ENCODE measurements at regions not wholly inside any gene's neighbourhood (a gene's known extent, or its start where the extent isn't known, plus 50 kb on each side); places are given as distances from the start of the nearest gene placed in this dataset.
A peak's percentile ranks its signal among the peaks of the same experiment; 100 is the strongest.
"Not testable (repeated sequence)": the region's sequence is repeated elsewhere in the genome, so short reads cannot be mapped to it uniquely, and the experiment has no call there.

GRCh38 chr7:55702831-55703230 lies 130.5 kb upstream of the VOPP1 start:
- DNase-seq (ENCODE audit: low spot score), result not testable (repeated sequence)

- DNase-seq (ENCODE audit: low spot score), result not testable (repeated sequence)
Measured at GRCh38 chr7:55699450-55699842, 127.1 kb upstream of the VOPP1 start.

GRCh38 chr7:55698607-55699449 lies 126.5 kb upstream of the VOPP1 start:
- not testable (repeated sequence) for DNase-seq (ENCODE audit: low spot score)

GRCh38 chr7:55695893-55696701 lies 123.8 kb upstream of the VOPP1 start:
- DNase-seq (ENCODE audit: low spot score), result not testable (repeated sequence)

- DNase-seq (ENCODE audit: low spot score), result not testable (repeated sequence)
Measured at GRCh38 chr7:55694484-55694883, 122.2 kb upstream of the VOPP1 start.

GRCh38 chr7:55688684-55689681 lies 116.7 kb upstream of the VOPP1 start:
- DNase-seq (ENCODE audit: low spot score), result not testable (repeated sequence)

- DNase-seq (ENCODE audit: low spot score), result not testable (repeated sequence)
Measured at GRCh38 chr7:55688261-55688660, 116.0 kb upstream of the VOPP1 start.

GRCh38 chr7:55687252-55687651 lies 115.0 kb upstream of the VOPP1 start:
- not testable (repeated sequence) for DNase-seq (ENCODE audit: low spot score)

GRCh38 chr7:55686771-55687170 lies 114.5 kb upstream of the VOPP1 start:
- DNase-seq (ENCODE audit: low spot score), result not testable (repeated sequence)

- DNase-seq (ENCODE audit: low spot score), result not testable (repeated sequence)
Measured at GRCh38 chr7:55683501-55683900, 111.2 kb upstream of the VOPP1 start.

GRCh38 chr7:55675589-55675988 lies 103.3 kb upstream of the VOPP1 start:
- not testable (repeated sequence) for DNase-seq (ENCODE audit: low spot score)

GRCh38 chr7:55673525-55673924 lies 101.2 kb upstream of the VOPP1 start:
- DNase-seq (ENCODE audit: low spot score), result not testable (repeated sequence)

- not testable (repeated sequence) for DNase-seq (ENCODE audit: low spot score)
Measured at GRCh38 chr7:55672084-55672483, 99.8 kb upstream of the VOPP1 start.

GRCh38 chr7:55657654-55658053 lies 85.4 kb upstream of the VOPP1 start:
- DNase-seq (ENCODE audit: low spot score), result no peak

GRCh38 chr7:55651057-55651456 lies 78.8 kb upstream of the VOPP1 start:
- no peak for DNase-seq (ENCODE audit: low spot score)

GRCh38 chr7:55649238-55649637 lies 76.9 kb upstream of the VOPP1 start:
- no peak for DNase-seq (ENCODE audit: low spot score)

- no peak for DNase-seq (ENCODE audit: low spot score)
Measured at GRCh38 chr7:55644567-55644966, 72.3 kb upstream of the VOPP1 start.

- no peak for DNase-seq (ENCODE audit: low spot score)
Measured at GRCh38 chr7:55642266-55642665, 70.0 kb upstream of the VOPP1 start.

- DNase-seq (ENCODE audit: low spot score), result no peak
Measured at GRCh38 chr7:55641811-55642210, 69.5 kb upstream of the VOPP1 start.

GRCh38 chr7:55641273-55641691 lies 69.0 kb upstream of the VOPP1 start:
- peak; percentile 59 for DNase-seq (ENCODE audit: low spot score)

- no peak for DNase-seq (ENCODE audit: low spot score)
Measured at GRCh38 chr7:55639640-55640039, 67.3 kb upstream of the VOPP1 start.

Data from putamen (tissue), 1 donor.